HuH-7 (cell line): ENCODE measurements at regions not wholly inside any gene's neighbourhood (a gene's known extent, or its start where the extent isn't known, plus 50 kb on each side); places are given as distances from the start of the nearest gene placed in this dataset.

ENCODE experiments used
- DNase-seq: peaks from one replicate; pipeline ENCODE4 v3.0.0; 2011; ENCODE audit warnings: low spot score

GRCh38 chr13:80284290-80284689, 56.6 kb downstream of the SPRY2 start:
- DNase-seq, result no peak

- DNase-seq, result no peak
Measured at GRCh38 chr13:80278706-80279105, 62.2 kb downstream of the SPRY2 start.

GRCh38 chr13:80276371-80277289, 64.3 kb downstream of the SPRY2 start:
- peak; percentile 23 for DNase-seq

GRCh38 chr13:80274643-80275042, 66.3 kb downstream of the SPRY2 start:
- no peak for DNase-seq

GRCh38 chr13:80273718-80274117, 67.2 kb downstream of the SPRY2 start:
- DNase-seq, result no peak

- DNase-seq, result no peak
Measured at GRCh38 chr13:80265348-80265747, 75.6 kb downstream of the SPRY2 start.

GRCh38 chr13:80263745-80264513, 77.0 kb downstream of the SPRY2 start:
- DNase-seq, result no peak

- DNase-seq, result no peak
Measured at GRCh38 chr13:80262051-80262695, 78.8 kb downstream of the SPRY2 start.

GRCh38 chr13:80259159-80259558, 81.8 kb downstream of the SPRY2 start:
- no peak for DNase-seq

- no peak for DNase-seq
Measured at GRCh38 chr13:80256352-80256932, 84.5 kb downstream of the SPRY2 start.

GRCh38 chr13:80255946-80256345, 85.0 kb downstream of the SPRY2 start:
- DNase-seq, result no peak

GRCh38 chr13:80251403-80251802, 89.5 kb downstream of the SPRY2 start:
- no peak for DNase-seq

GRCh38 chr13:80250213-80250810, 90.6 kb downstream of the SPRY2 start:
- no peak for DNase-seq

- DNase-seq, result no peak
Measured at GRCh38 chr13:80249516-80250212, 91.3 kb downstream of the SPRY2 start.

GRCh38 chr13:80245162-80245733, 95.7 kb downstream of the SPRY2 start:
- DNase-seq, result no peak

- no peak for DNase-seq
Measured at GRCh38 chr13:80244574-80244973, 96.4 kb downstream of the SPRY2 start.

- no peak for DNase-seq
Measured at GRCh38 chr13:80242728-80243427, 98.0 kb downstream of the SPRY2 start.

GRCh38 chr13:80239571-80240255, 101.2 kb downstream of the SPRY2 start:
- no peak for DNase-seq

GRCh38 chr13:80239116-80239515, 101.8 kb downstream of the SPRY2 start:
- DNase-seq, result no peak

GRCh38 chr13:80237646-80238045, 103.3 kb downstream of the SPRY2 start:
- DNase-seq, result no peak
